SW 1271 (cell line): ENCODE measurements at regions not wholly inside any gene's neighbourhood (a gene's known extent, or its start where the extent isn't known, plus 50 kb on each side); places are given as distances from the start of the nearest gene placed in this dataset.

Experiments
- DNase-seq, 2 experiments: peaks; one replicate each; lab custom pipeline; 2025; lab: John Stamatoyannopoulos, UW

DNA sequence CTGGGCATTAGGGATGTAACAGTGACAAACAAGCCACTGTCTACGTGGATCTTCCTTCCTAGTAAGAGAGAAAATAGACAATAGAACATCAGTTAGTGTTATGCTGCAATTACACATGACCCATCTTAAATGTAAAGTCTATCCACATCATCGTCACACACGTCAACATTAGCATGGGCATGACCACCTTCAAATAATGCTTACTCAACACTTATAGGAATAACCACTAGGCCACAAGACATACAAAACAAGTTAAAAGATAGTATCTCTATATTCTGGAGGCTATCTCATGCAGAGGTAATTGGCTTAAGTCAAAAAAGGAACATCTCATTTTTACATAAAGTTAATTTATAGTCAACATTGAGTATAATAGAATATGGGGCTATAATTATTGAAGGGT, 156.5 kb downstream of the MOXD1 start:
- DNase-seq = no peak

- DNase-seq = no peak
Measured at GRCh38 chr6:132236744-132237143, 164.5 kb downstream of the MOXD1 start.

DNA sequence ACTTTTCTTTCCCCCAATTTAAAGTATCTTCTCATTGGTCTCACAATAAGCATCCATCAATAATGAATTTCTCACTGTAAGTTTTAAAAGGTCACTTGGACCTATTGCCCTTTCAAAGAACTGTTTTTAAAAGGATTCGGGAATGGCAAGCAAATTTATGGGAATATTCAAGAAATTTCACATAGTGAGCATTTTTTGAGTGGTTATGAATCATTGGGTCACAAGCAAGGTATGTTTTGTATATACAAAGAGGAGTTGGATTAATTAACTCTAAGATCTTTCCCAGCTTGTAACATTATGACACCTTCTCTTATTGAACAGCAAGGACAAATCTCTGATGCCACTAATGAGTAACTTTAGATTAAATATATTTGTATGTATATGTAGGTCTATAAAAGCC, 165.0 kb downstream of the MOXD1 start:
- DNase-seq = no peak

GRCh38 chr6:132235596-132236280, 165.5 kb downstream of the MOXD1 start:
- DNase-seq = no peak

- DNase-seq = no peak
Measured at GRCh38 chr6:132234356-132234755, 166.9 kb downstream of the MOXD1 start.

GRCh38 chr6:132231121-132231884, 170.0 kb downstream of the MOXD1 start:
- DNase-seq = no peak

DNA sequence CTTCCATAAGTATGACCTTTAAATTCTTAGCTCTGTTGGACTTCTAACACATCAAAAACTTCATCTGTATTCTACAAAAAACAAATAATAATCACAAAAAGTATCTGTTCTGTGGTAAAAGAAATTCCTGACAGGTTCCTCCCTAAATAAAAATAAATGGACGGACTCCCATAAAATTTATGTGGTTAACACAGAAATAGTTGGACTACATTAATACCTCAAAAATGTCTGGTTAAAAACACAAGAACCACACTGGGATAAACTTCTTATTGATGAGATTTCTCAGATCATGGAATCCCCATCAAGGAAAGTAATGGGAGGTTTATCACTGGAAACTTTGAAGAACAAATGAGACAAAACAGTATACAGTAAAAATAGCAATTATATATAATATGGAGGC, 172.4 kb downstream of the MOXD1 start:
- no peak for DNase-seq

GRCh38 chr6:132227904-132228303, 173.4 kb downstream of the MOXD1 start:
- no peak for DNase-seq

DNA sequence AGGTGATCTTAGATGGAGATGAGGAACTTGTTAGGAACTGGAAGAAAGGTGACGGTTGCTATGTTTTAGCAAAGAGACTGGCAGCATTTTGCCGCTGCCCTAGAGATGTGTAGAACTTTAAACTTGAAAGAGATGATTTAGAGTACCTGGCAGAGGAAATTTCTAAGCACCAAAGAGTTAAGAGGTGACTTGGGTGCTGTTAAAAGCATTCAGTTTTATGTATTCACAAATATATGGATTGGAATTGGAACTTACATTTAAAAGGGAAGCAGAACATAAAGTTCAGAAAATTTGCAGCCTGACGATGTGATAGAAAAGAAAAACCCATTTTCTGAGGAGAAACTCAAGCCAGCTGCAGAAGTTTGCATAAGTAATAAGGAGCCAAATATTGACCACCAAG, 176.3 kb downstream of the MOXD1 start:
- no peak for DNase-seq

DNA sequence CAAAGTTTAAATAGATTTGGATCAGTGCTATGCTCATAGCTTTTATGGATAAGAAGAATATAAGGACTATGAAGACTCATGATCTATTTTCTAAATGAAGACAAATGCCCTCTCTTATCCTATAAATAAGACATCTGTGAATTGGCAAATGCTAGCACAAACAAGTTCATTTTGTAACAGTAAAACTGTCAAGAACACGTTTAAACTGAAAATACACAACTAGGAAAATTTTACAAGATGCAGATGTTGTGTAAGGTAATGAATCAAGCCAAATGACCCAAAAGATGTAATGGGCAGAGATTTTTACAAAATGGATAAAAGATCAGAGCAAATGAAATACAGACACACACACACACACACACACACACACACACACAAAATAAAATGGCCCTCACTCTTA, 180.5 kb downstream of the MOXD1 start:
- no peak for DNase-seq

DNA sequence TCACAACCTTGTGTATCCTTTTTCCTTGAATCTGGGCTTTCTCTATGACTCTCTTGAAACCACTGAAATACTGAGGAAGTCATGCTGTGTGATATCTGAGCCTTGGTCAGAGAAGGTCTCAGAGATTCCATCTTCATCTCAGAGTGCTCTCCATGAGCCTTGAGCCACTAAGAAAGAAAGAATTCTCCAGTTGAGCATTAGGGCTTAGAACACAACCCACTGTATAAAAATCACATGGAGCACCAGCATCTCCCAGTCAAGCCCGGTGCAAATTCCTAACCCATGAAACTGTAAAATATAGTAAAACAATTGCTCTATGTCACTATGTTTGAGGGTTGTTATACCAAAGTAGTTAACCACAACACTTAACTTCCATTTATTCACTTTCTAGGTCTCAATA, 181.4 kb downstream of the MOXD1 start:
- DNase-seq = no peak

DNA sequence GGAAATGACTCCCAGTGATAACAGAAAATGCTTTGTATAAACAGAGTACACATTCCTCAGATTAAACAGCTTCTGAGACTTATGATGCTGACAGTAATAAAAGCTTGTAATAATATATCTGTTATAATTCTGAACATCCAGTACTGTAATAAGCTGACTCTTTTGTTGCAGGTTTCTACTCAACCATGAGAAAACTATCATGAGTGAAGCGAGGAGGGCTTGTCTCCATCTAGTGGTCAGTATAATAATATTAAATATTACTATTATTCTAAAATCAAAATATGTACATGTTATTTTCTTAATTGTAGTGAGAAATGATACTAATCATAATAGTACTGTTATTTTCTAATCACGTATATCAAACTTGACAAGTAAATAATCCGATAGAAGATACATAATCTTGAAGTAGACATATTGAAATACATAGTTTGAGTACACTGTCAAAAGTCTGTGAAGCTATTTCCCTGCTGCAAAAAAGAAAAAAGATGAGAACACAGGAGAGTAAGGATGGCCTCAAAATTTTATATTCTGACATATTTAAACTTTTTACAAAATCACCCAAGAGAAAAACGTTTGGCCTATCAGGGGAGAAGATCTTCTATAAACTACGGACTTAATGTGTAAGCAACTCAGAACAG, 183.1 kb downstream of the MOXD1 start:
- DNase-seq = peak in 1 of 2 experiments; percentile 42

- no peak for DNase-seq
Measured at GRCh38 chr6:132215805-132216204, 185.5 kb downstream of the MOXD1 start.

DNA sequence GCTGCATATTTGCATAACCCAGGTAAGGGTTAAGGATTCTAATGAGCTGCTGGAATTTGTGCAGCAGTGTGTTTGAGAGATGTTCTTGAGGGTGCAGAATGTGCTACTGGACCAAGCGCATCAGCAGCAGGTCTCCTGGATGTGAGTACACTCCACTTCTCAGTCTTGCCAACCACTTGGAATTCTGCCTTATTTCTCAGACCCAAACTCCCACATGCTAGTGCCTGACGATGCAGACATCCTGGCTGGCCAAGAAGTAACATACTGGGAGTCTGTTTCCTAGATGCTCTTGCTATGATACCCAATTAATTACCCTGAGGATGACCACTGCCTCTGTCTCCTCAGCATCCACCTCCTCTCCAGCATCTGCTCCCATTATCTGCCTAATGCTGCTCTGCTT, 186.6 kb downstream of the MOXD1 start:
- DNase-seq = no peak

- DNase-seq = no peak
Measured at GRCh38 chr6:132213732-132214131, 187.5 kb downstream of the MOXD1 start.

DNA sequence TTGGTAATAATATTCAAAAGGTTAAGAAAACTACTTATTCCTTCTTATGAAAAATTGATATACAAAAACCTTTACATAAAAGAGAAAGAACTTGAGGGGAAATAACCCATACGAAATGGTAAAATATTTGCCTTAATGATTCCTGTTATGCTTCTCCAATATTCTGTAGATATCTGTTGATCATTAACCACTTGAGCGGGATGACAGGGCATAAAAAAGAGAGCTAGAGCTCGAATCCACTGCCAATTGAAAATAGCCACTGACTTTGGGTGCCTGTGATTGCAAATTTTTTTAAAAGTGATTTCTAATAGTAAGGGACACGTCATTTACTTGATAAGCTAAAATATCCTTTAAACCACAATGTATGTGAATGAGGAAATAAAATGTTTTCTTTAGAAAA, 188.1 kb downstream of the MOXD1 start:
- DNase-seq = no peak

DNA sequence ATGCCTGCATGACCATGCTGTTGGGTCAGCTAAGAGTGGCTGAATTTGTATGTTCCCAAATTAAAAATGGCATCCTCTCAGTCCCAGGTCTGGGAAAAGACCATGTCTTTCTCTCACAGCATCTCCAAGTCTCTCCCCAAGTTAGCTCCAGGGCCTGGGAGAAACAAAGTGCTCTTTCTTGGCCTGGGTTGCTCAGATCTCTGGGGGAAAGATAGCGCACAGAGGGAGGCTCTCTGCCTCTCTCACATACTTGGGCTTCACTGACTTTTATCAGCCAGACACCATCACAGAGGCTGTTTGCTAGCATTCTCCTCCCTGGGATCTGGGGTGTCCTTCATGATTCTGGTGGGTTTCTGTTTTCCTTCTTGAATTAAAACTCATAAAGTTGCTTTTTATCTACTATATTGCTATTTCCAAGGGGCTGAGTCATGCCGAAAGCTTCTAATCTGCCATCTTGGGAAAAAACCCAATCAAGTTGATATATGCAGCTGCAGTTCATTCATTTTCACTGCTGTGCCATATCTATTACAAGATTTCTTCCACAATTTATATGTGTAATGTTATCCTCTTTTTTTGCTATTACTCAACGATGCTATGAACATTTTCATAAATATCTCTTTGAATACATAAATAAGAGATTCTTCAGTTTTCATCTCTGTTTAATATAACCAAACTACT, 190.2 kb downstream of the MOXD1 start:
- DNase-seq = no peak

DNA sequence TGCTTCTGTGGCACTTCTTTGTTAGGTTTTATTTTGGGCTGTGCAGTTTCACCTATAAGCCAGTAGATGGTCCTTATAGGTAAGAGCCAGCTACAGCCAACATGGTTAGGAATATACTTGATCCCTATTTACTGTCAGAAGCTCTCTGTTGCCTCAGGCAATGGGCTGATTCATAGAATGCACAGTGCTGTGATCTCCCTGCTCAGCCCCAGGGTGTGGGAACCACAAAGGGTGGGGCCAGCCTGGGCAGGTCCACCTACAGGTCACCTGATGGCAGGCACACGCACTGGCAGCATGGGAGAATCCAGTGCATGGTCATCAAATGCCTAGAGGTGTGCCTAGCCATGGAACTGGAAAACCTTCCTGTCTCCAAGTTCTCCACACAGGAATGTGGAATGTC, 191.9 kb downstream of the MOXD1 start:
- no peak for DNase-seq

DNA sequence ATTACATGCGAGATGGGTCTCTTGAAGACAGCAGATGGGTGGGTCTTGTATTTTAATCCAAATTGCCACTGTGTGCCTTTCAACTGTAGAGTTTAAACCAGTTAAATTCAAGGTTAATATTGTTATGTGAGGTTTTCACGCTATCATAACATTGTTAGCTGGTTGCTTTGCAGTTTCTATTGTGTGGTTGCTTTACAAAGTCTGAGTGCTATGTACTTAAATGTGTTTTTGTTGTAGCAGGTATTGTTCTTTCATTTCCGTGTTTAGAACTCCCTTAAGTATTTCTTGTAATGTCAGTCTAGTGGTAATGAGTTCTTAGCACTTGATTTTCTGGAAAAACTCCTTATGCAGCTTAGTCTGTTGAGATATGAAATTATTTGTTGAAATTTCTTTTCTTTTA, 193.3 kb downstream of the MOXD1 start:
- DNase-seq = no peak

DNA sequence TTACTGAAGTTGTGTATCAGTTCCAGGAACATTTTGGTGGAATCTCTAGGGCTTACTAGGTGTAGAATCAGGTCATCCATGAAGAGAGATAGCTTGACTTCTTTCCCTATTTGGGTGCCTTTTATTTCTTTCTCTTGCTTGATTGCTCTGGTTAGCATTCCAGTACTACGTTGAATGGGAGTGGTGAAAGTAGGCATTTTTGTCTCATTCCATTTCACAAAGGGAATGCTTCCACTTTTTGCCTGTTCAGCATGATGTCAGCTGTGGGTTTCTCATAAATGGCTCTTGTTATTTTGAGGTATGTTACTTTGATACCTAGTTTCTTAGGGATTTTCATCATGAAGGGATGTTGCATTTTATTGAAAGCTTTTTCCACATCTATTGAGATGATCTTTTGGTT, 195.3 kb downstream of the MOXD1 start:
- no peak for DNase-seq

- no peak for DNase-seq
Measured at GRCh38 chr6:132204591-132204990, 196.7 kb downstream of the MOXD1 start.

GRCh38 chr6:132202574-132202973, 198.7 kb downstream of the MOXD1 start:
- DNase-seq = no peak

GRCh38 chr6:132199343-132199742, 201.9 kb downstream of the MOXD1 start:
- no peak for DNase-seq
